Stimulated activated naive CD4-positive, alpha-beta T cell treated with Interleukin-2 at 50 U/mL for 16 hours (primary cell): ENCODE measurements at regions not wholly inside any gene's neighbourhood (a gene's known extent, or its start where the extent isn't known, plus 50 kb on each side); places are given as distances from the start of the nearest gene placed in this dataset.
"Not testable (repeated sequence)": the region's sequence is repeated elsewhere in the genome, so short reads cannot be mapped to it uniquely, and the experiment has no call there.

Experiments used
- DNase-seq: peaks from one replicate; lab custom pipeline; 2025; lab: John Stamatoyannopoulos, UW

DNA sequence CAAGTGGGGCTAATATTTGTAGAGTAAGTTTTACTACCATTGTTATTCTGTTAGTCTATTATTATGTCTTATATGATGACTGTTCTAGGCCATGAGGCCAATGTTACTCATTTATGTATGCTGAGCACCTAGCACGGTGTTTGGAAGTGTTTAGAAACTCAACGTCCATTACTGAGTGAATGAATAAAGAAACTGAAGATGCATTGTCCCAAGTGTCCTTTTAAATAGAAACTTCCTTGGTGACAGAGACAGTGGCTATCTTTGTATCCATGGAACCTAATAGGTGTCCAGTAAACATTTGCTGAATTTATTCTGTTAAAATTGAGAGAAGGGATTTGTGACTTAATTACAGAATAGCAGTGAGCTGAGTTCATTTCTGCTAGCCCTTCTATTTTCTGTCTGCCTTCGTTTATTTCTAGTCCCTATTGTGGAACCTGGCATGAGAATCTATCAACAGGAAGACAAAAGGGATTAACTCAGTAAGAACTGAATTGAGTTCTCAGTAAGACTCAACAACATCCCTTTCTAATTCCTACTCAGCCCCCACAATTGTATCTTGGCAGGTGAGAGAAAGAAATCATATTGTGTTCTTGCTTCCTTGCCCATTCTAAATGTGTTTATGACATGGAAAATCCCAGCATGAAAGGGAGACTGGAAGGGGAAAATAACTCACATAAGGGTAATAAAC, 246.6 kb upstream of the LRRC3B start:
- DNase-seq = no peak

DNA sequence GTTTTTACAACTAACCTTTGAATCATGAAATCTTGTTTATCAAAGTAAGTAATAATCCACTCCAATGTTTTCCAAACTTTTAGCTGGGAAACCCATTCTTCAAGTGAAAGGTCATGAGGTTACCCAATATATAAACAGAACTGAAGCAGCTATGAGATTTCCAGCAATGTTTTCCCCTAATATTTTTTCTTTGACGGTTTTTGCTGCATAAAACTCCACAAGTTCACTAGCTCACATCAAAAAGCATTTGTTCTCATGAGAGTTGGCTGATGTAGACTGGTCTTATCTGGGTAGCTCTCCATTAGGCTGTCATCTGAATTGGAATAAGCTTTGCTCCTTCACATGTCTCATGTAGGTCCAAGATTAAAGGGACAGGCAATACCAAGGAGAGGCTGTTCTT, 241.2 kb upstream of the LRRC3B start:
- no peak for DNase-seq

DNA sequence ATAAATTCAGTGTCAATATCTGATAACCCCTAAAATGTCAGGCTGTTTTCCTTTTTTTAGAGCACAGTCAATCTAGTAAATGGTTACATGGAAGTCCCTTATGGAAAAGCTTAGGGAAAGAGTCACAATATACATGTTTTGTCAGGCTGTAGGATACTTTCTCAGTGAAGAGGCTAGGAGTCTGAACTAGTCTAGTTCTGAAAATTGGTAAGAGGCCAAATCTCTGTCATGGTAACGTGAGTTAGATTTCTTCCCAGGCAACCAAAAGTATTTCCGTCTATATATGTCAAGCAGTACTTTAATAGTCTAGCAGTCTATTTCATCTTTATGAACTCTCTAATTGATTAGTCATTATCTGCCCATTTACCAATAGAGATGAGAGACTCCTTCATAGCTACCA, 215.9 kb upstream of the LRRC3B start:
- no peak for DNase-seq

DNA sequence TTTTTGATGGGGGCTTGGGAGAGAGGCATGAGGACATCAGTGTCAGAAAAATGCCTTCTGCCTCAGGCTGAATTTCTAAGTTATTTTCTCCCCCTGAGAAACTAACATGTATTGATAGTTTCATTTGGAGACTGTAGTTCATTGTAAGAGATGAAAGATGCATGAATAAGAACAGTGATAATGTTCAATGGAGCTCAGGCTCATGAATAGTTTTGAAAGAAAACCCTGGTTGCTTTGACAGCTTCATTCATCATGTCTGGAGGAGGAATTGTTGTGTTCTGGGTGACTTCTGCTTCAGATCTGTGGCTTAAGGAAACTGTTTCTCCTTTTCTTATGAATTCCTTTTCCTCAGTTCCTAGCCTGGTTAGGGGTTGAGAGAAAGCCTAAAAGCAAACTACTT, 204.0 kb upstream of the LRRC3B start:
- no peak for DNase-seq

DNA sequence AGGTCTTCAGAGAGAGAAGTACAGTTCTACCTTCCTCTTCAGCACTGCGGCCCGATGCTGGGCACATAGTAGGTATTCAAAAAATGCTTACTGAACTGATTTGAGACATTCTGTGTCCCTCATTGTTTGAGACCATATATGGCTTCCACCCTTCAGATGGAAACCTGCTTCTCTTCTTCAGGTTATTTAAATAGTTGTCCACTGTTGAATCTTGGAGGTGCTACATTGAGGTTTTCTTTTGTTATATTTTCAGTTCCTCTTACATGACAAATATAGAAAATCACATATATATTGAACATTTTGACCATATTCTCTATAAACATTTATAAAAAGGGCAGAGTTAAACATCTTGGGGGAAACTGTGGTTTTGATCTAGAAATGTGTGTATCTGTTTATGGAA, 200.2 kb upstream of the LRRC3B start:
- DNase-seq = no peak

DNA sequence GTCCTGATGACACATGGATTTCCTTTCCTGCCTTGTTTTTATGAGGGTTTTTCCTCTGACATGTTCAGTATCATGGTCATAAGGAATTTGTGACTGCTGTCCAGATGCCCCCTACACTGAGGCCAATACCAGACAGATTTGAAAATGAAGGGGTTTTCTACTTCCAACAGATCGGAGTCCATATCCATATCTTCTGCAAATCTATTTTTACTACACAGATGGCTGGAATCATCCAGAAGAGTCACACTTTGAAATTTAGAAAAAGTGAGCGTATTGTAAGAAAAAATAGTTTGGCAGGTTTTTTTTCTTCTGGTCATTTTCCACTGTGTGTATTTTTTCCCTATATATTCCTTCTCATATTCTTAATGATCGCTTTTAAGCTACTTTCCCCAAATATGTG, 197.5 kb upstream of the LRRC3B start:
- DNase-seq = no peak

DNA sequence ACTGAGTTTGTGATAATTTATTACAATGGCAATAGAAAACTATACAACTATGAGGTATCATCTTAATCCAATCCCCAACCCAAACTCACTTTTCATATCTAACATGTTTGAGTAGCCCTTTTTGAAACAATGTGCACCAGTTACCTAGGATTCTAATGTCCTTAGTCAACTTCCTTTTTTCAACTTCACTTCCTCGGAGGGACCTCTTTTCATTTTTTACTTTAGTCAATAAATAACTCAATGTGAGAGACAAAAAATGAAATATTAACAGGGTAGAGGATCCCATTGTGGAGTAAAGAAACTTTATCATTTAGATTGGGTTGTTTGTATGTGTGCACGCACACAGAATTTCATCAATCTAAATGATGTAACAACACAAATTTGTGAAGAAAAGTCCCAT, 193.6 kb upstream of the LRRC3B start:
- no peak for DNase-seq

DNA sequence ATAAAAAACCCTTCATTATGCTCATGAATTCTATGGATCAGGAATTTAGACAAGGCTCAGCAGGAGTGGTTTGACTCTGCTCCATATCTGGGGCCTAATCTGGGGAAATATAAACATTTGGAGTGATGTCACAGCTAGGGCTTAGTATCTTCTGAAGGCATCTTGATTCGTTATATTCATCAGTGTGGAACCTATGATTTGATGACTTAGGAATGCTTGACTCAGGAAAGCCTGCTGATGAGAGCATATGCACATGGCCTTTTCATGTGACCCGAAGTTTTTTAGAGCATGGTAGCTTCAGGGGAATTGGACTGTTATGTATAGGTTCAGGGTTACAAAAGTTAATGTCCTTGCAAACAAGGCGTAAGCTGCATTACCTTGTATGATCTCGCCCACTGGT, 184.9 kb upstream of the LRRC3B start:
- DNase-seq = no peak

DNA sequence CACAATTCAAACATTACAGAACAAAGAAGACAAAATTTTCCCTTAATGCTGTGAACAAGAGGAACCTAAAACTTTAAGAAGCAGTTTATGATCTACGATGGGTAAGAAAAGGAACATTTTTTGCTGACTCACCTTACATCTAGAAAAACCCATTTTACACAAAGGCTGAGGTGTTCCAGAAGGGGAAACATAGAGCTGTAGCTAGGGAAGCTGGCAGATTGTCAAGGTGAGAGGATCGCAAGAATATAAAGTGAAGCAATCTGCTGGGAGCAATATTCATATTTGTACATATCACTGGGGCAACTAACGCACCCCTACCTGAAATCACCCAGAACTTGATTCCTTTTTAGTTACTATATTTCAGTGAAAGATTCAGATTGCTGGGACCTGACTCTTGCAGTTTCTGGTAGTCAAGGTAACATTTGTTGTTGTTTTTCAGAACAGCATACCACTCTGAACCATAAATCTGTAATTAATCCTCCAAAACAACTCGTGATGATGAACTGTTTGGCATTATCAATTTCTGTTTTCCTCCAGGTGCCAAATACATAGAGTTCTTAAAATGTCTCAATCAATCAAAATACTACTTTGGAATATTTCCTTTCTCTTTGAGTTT, 184.1 kb upstream of the LRRC3B start:
- DNase-seq = no peak

DNA sequence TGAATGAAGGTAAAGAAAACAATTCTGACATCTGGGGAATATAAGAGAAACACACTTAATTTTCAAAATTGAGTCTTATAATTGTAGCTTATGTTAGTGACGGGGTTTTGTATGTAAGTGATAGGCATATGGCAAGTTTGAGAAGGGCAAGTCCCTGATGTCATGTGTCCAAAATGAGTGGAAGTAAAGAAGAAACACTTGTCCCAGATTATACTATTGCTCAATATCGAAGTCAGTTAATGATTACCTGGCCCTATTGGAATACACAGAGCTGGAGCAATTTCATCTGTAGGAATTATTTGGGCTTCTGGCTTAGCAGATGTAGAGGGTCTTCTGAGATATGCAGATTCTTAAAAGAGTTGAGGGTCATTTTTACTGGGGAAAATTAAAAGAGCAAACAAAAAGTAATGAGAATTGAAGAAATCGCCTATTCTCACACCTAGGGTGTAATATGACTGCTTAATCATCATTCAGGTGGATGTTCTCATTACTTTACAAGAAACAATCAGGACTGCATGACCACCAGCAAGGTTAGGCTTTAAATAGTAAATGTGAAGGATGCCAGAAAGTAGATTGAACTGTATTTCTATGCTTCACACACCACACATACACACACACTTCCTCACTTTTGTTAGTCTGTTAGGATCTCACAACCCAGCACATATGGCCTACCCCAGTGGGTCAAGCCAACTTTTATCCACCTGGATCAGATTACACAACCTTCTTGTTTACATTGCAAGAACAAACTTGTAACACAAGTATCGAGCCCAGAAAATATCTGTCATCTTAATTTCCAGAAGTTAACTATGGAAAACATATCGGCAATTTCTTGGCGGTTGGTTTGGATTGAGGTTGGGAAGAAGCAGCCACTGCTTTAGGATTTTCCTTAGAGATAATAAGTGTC, 183.3 kb upstream of the LRRC3B start:
- DNase-seq = no peak

DNA sequence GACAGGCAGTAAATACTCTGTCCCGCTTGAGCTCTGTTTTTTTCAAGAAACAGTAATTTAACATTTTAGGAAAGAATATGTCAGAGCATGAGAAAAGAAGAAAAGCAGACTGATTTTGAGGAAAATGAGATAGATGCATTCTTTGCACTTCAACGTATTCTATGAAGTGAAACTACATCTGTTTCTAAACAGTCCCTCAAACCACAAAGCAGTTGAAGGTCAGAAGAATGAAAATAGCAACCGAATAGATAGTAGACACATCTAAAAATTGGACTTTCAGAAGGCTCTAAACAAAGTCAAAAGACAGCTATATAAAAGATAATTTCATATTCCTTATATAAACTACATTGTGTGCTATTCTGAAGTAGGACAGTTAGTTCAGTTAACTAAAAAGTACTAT, 172.6 kb upstream of the LRRC3B start:
- no peak for DNase-seq

DNA sequence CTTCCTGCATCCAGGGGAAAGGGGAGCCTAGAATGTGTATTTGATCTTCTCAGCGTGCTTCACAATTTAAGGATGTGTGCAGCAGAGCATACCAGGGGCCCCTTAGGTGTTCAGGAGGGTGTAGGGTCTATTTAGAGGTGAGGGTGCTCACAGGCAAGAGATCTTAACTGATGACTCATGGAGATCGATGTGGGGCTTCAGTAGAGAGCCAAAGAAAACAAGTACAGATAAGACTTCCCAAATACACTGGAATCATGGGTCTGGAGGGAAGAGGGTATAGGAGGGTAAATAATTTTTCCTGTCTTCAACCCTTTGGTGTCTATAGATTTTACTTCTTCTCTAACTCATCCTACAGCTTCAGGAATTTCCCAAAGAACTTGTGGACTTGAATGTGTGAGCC, 170.2 kb upstream of the LRRC3B start:
- no peak for DNase-seq

DNA sequence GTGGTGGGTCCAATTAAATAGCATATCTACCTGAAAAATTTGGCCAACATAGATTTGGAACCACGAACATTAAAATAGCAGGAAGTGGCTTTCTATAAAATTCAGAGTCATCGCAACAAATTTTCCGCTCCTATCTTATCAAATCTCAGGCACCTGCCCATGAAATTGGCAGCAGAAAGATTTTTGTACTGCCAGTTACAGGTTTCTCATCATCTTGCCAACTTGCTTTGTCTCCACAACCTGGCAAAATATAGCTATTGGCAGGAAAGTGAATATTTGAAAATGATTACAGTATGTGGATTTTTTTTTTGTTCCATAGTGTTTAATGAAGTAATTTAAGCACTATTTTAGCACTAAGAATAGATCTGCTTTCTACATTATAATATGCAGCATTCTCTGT, 161.6 kb upstream of the LRRC3B start:
- no peak for DNase-seq

DNA sequence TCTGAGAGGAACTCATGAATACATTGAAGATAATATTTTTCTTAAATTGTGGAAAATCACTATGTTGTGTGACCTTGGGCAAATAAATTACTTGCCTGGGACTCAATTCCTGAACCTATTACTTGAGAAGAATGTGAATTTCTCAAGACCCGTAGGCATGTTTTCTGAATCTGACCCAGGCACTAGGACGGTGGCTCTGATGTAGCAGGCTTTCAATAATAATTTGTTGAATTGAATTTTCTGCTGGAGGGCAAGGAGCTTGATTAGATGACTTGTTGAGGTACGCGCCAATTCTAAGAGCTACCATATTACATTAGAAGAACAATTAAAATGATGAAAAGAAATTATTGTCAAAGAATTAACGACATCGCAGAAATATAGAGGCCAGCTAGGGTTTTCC, 150.2 kb upstream of the LRRC3B start:
- DNase-seq = no peak

DNA sequence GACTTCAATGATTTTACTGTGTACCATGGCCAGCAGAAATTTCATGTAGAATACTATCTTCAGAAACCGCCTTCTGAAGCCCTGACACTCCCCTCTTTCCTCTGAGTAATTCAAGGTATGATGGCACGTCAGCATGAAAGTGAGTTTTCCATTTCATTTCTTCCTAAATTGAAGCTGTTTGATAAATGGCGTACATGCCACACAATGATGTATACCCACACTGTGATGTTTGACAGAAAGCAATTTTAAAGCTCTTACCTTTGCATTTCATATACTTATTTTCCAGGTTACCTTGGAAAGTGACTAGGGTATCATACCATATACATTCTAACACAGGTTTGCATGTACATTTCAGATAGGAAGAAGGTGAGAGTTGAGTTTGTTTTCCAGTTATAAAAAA, 147.9 kb upstream of the LRRC3B start:
- no peak for DNase-seq

DNA sequence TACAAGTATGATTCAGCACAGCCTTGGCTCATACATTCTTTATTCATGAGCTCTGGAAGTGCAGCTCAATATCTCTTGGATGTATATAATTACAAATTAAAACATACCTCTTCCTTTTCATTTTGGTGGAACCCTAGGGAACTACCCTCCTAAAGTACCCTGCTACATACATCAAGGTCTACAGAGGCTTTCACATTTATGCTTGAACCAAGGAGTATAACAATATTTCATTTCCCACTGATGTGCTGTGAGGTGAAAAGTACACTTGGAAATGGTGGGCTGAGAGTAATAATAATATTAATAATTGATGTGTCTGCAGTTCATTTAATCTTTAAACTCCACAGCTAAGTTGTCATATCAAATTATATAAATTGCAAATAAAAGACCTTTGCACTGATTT, 142.2 kb upstream of the LRRC3B start:
- DNase-seq = no peak

DNA sequence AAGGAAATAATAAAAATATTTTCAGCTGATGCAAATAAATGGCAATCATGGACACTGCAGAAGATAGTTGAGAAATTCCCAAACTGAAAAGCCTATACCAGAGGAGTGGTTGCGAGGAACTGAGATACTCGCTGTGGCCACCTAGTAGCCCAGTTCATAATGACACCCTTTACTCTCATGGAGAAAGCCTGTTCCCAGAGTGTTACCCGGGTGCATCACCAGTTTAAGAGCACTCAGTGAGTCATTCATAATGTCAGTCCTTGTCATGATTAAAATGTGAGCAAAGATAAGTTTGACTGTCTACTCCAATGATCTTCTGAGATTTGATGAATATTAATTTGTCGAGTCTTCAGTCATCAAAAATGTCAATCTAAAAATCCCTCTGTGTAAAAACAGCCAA, 138.4 kb upstream of the LRRC3B start:
- DNase-seq = no peak

DNA sequence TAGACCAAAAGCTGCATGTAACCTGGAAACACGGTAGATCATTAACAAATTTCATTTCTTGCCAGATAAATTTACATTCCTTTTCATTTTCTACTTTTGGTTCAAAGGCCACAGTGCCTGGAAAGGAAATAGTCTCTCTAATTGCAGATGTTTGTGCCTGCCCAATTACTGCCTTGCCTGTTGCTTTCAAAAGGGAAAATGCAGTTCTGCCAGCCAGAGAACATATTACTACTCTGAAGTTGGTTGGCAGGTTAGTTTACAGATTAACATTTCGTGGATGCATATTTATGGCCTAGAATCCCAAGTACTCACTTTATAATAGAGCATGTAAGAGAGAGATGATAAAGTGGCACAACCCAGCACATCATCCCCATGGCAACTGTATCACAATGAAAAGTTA, 124.3 kb upstream of the LRRC3B start:
- no peak for DNase-seq

DNA sequence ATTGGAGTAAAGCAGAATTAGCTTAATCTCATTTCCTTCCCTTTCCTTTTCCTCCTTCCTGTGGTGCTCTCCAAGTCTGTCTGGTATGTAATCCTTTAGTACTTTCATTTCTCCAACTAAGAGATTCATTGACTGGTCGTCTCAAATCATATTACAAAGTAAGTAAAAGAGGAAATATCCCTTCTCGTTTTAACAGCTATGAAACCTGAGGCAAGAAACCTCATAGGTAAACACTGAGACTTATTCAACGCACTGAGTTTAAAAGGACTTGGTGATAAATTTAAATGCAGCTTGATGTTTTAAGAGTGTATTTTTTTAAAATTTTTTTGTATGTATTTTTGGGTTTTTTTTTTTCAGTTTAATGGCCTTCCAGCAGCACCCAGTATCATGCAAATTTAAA, 117.2 kb upstream of the LRRC3B start:
- no peak for DNase-seq

DNA sequence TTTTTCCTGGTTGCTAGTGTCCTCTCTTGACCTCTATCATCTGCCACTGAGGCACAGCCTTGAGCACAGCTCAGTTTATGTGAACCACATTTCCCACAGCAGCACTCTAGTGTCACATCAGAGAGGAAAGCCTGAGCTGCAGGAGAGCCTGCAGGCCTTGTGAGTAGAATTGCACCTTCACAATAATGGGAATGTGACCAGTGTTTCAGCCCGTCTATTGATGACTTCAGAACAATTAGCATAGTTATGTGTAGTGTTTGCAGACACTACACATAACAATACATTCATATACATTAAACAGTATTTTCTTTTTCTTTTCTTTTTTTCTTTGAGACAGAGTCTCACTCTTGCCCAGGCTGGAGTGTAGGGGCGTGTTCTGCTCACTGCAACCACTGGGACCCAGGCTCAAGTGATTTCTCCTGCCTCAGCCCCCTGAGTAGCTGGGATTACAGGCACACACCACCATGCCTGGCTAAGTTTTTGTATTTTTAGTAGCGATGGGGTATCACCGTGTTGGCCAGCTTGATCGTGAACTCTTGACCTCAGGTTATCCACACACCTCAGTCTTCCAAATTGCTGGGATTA, 108.0 kb upstream of the LRRC3B start:
- not testable (repeated sequence) for DNase-seq

DNA sequence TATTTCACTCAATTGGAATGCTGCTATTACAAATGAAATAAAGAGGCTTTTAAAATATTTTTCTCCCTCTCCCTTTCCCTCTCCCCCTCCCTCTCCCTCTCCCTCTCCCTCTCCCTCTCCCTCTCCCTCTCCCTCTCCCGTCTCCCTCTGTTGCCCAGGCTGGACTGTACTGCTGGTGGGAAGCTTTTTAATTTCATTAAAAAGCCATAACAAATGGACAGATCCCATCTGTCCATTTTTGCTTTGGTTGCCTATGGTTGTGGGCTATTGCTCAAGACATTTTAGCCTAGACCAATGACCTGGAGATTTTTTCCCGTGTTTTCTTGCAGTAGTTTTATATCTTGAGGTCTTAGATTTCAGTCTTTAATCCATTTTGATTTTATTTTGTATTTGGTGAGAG, 107.2 kb upstream of the LRRC3B start:
- no peak for DNase-seq

DNA sequence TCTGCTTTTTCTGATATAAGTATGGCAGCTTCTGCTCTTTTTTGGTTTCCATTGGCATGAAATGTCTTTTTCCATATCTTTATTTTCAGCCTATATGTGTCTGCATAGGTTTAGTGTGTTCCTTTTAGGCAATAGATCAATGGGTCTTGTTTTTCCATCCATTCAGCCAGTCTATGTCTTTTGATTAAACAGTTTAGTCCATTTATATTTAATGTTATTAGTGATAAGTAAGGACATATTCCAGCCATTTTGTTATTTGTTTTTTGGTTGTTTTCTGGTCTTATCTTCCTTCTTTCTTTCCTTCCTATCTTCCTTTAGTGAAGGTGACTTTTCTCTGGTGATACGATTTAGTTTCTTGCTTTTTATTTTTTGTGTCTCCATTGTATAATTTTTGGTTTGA, 101.3 kb upstream of the LRRC3B start:
- no peak for DNase-seq

DNA sequence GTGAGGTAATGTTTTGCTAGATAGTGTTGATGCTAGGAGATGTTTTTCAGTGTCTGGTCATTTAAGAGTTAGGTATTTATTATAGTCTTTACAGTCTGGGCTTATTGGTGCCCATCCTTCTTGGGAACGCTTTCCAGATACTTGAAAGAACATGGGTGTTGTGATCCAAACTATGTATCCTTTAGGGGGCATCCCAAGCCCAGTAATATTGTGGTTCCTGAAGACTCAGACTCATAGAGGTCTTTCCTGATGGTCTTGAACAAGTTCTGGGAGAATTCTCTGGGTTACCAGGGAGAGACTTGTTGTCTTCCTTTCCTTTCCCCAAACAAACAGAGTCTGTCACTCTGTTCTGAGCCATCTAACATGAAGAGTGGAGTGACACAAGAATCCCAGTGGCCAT, 99.7 kb upstream of the LRRC3B start:
- no peak for DNase-seq
